ENCODE measurements at regions not wholly inside any gene's neighbourhood (a gene's known extent, or its start where the extent isn't known, plus 50 kb on each side); places are given as distances from the start of the nearest gene placed in this dataset.

GRCh38 chr15:70192490-70192889 lies 94.8 kb upstream of the TLE3 start:
- no peak for TF ChIP-seq CTCF (IDR thresholded peaks at IDR 0.05)
- no peak for TF ChIP-seq POLR2A (IDR thresholded peaks at IDR 0.05)
- TF ChIP-seq POLR2AphosphoS5 (IDR thresholded peaks at IDR 0.05) = no peak

Data from prostate gland (tissue), 2 donors.